EH (cell line): ENCODE measurements at regions not wholly inside any gene's neighbourhood (a gene's known extent, or its start where the extent isn't known, plus 50 kb on each side); places are given as distances from the start of the nearest gene placed in this dataset.

Experiments
- DNase-seq: peaks from one replicate; pipeline ENCODE4 v3.0.0-alpha.2; 2015; ENCODE audit warnings: low read depth

DNA sequence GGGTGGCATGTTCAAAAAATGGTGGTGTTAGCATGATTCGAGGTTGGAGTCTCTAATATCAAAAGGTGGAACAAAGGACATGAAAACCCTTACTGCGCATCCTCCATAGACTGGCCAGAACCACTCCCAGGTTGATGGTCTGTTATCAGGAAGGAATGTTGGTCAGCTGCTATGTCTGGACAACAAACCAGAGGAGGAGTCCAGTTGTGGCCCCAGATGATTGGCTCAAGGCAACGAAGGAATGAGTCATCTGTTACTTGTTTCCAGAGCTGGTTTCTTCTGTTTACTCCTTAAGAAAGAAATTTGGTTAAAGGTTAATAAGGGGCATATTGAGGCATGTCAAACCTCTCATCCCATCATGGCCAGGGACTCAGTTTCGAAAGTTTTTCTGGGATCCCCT, 56.8 kb upstream of the GRIA4 start:
- peak; percentile 3 for DNase-seq

DNA sequence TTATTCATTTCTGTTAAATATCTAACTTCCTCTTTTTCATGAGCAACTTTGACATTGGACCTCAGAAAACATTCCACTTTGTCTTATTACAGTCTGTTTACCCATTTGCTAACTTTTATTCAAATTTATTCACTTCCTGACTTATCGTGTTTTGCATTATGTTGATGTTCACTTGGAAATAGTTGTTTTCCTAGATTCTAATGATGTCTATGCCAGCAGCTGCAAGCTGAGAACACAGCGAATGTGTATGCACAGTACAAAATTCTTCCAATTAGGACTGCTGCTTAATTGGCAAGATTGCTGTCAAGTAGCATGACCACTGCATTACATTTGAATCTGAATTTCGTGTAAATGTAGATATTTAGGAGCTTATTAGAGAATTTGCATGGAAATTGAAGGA, 61.5 kb upstream of the GRIA4 start:
- DNase-seq: no peak

DNA sequence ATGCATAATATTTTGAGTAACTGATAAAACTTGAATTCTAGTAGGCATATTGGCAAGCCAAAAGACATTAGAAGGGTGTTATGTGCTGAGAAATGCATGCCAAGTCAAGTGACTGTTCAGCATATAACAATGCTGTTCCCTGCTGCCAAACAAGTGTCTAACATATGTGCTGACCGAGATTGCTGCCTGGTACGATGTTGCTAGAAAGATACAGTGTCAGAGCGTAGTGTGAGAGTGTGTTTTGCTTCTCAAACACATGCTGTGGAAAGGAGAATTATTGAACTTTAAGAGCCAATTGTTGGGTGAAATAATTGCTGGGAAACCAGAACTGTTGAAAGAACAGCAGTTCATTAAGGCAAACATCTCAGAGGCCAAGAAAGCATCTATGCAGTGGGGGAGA, 71.3 kb upstream of the GRIA4 start:
- DNase-seq: no peak

DNA sequence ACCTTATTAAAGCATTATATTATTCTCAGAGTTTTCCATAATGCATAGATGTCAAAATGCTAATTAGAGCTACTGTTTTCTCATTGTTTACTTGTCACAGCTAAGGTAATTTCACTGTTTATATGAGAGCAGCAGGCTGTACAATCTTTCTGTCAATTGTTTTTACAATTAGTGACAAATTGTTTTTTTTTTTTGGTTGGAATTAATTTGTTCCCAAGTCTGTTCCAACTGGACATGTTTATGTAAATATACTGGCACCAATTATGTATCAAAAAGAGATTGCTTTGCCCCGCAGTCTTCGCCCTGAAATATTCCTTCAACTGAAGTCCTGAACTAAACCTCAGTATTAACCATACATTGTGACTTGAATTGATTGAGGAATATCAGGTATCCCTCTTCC, 72.3 kb upstream of the GRIA4 start:
- DNase-seq: no peak

DNA sequence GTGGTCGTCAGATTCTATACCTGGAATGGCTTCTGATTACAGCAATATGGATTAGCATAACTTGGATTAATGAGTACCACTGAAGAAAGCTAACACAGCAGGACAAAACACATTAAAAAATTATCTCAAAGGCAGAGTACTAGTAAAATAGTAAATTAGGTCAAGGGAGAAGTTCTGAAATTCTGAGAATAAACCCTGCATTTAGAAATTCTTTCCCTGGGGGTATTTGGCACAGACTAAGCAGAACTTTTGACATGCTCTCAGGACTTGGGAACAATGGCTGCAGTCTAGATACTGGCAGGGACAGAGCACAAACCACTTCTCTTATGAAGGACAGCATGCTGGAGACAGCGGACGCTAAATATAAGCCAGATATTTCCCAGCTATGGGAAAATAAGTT, 85.6 kb upstream of the GRIA4 start:
- DNase-seq: no peak

DNA sequence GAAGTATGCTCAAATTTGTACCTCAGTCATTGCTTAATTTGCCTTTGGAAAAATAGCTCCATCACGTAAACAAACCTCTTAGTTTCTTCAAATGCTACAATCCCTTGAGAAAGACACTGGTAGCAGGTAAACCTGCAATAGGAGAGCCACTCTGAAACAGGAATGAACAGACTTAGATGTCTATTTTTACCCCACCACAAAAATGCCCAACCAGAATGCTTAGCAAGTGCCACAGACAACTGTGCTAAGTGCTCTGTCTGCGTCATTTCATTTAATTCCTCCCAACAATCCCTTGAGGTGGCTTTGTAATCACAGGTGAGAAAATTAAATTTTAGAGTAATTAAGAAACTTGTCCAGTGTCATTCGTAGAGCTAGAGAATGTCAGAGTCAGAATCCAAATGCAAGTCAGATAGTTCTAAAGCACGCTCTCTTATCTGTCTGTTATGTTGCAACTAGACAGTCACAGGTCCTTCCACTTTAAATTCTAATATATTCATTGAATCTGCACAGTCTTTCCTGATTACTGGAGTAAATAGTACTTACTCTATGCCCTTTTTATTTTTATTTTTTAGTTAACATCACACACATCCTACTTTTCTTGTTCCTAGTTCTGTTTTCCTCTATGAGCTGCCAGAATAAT, 89.0 kb upstream of the GRIA4 start:
- no peak for DNase-seq

DNA sequence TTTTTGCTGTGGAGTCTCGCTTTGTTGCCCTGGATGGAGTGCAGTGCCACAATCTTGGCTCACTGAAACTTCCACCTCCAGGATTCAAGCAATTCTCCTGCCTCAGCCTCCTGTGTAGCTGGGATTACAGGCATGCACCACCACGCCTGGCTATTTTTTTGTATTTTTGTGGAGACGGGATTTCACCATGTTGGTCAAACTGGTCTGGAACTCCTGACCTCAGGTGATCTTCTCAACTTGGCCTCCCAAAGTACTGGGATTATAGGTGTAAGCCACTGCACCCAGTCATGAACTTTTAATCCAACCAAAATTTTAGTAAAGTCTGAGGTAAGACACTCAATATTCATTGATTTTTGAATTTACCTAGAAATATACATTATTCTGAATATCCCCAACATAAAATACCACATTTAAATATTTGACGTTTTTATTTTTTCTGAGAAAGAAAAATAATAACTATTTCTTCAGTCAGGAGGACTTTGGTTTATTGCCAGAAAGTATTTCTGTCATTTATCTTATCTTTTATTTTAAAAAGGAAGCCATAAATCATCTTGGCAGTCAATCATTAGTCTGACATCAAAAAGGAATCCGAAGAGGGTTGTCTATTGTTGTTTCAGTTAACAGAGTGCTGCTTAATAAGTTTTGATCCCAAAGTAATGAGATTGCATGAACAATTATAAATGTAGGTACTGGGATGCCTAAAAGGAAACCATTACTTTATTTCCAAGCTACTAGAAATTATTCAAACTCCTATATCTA, 102.2 kb upstream of the GRIA4 start:
- DNase-seq: no peak

DNA sequence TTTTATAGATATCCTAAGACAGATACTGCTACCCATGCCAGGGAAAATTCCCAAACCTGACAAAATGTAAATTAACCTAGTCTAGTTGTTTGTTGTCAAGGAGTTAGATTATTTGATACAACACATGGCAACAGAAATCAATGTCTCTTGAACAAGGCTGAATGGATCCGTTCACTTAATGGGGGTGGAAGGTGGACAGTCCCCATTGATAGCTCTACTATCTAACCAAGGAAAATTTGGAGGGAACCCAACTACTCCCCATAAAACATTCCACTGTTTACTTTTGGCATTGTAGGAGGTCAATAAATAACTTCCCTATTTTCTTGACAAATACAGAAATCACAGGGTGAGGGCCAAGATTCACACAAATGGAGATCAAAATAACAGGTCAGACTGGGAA, 117.9 kb upstream of the GRIA4 start:
- DNase-seq: no peak

DNA sequence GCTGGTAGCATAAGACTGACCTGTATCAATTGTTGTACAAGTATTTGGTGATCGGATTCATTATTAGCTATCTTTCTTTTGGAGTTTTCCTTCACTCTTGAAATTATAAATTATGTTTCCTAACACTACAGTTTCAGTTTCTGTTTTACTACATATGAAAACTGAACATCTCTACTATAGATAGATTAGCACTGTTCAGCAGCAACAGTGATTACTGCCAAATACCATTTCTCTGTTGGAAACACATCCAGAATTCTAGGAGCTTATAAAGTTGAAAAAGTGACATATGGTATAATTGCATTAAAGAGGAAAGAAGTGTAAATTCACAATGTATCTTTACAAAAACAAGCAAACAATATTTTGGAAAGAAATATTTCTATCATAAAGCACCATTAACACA, 118.5 kb upstream of the GRIA4 start:
- no peak for DNase-seq

DNA sequence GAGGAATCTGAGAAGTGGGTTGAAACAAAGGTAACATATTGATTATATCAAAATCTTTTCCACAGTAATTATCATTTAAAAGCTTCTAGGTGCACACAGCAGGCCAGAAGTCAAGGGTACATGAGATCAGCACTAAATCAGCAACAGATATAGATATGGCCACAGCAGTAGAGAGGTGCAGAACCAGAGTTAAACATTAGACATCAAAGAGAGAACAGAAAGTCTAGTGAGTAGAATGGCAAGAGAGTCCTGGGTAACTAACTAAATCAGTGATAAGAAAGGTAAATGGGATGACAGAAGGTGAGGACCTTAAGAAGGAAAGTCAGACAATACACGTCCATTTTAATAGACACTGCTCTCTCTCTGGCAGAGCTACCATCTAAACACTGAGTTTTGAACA, 119.5 kb upstream of the GRIA4 start:
- no peak for DNase-seq

DNA sequence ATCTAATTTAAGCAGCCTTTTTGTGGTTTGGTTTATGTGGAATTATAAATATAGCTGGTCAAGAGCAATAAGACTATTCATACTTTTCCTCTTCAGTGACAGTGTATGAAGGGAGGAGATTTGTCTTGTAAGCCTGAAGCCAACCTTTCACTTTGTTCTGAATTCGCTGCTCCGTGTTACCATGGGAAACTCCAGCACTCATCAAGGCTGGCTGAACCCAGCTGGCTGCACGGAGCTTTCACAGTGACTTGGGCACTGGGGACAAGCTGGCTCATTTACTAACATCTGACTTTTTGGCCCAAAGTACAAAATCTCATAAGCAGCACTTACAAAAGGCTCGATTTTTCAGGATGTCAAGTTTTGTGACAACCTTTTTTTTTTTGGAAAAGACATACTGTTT, 120.4 kb upstream of the GRIA4 start:
- DNase-seq: peak; percentile 3

DNA sequence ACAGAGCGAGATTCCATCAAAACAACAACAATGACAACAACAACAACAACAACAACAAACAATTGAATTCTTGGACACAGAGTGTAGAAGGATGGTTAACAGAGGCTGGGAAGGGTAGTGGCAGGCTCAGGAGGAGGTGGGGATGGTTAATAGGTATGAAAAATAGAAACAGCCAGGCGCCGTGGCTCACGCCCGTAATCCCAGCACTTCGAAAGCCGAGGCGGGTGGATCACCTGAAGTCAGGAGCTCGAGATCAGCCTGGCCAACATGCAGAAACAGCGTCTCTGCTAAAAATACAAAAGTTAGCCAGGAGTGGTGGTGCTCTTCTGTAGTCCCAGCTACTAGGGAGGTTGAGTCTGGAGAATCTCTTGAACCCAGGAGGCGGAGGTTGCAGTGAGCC, 122.9 kb upstream of the GRIA4 start:
- DNase-seq: no peak

DNA sequence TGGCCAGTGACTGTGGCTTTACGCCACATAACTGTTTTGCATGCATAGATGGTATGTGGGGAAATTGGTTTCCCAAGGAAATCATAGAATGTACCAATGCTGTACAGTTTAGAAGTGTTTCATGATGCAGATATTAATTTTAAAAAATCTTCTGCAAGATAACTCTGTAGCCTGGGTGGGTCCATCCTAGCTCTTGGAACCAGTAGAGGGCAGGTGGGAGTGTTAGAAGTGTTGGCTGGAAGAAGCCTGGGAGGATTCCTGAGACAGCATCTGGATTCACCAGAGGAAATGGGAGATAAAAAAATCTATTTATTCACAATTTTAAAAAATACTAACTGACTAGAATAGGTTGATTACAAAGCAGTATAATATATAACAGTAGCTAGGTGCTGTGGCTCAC, 139.9 kb upstream of the GRIA4 start:
- no peak for DNase-seq

DNA sequence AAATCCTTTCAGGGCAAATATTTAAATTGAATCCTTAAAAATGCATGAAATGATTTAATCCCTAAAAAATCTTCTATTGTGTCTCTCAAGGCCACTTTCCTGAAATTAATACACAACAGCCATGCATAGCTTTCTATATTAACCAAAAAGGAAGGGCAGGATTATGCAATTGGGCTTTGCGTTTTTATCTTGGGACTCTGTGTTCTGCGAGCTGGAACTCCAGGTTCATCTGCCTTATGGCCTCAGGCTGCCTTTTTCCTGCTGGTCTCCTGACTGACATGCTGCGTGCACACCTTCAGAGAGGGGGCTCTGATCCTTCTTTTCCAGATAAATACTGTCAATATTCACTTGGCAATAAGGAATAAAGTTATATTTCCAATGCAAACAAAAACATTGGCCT, 141.7 kb upstream of the GRIA4 start:
- DNase-seq: no peak

DNA sequence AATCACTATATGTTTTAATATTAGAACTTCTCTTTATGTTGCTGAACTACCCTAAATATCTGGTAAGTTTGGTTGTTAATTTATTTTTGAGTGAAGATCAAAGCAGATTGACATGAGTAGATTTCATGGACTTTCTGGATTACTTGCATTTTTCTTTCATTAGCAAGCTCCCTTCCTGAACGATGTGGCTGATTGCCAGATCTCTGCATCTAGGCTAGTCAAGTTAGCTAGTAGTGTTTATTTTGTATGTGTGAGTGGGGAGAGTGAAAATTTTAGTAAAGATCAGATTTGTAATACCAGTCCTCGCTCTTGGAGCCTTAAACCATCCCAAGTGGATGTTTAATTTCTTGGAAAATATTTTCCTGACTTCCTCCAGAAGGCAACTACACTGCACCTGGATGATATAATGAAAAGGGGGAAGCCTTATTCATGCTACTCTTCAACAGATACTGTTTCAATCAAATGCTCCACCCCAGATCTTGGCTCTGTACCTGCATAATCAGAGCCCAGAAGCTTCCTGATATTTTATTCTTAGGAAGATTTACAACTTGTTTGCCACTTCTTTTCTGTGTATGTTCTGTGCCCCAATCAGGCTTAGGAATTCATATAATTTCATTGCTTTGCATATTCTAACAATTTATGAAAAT, 143.2 kb upstream of the GRIA4 start:
- DNase-seq: peak; percentile 61

DNA sequence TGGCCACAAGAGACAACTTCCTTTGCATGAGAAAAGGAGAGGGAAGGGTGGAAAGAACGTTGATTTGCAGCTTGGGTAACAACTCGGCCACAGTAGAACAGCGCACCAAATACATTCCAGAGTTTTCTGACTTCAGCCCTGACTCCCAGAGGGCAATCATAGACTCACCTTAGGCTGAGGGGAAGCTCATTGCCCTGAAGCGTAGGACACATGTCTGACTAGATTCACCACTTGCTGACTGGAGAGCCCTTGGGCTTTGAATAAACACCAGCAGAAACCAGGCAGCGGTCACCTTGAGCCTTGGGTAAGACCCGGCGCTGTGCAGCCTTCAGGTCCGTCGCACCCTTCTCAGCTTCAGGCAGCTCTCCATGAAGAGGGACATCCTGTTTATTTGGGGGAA, 151.8 kb upstream of the GRIA4 start:
- no peak for DNase-seq

DNA sequence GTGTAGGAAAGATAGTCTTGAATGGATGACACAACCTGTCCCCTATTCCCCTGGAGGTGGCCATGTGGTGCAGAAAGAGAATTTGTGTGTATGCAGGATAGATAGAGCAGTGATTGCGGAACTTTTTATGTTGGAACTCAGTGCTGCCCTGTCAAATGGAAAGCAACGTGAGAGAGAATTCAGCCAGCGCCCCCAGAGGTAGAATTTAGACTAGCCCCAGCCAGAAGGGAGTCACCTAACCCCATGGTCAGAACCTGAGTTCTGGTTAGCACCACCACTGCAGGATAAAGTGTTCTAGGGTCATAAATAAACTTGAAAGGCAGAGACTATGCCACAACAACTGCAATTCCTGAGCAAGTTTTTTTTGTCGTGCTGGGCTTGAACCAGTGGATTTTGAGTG, 152.9 kb upstream of the GRIA4 start:
- peak; percentile 4 for DNase-seq

DNA sequence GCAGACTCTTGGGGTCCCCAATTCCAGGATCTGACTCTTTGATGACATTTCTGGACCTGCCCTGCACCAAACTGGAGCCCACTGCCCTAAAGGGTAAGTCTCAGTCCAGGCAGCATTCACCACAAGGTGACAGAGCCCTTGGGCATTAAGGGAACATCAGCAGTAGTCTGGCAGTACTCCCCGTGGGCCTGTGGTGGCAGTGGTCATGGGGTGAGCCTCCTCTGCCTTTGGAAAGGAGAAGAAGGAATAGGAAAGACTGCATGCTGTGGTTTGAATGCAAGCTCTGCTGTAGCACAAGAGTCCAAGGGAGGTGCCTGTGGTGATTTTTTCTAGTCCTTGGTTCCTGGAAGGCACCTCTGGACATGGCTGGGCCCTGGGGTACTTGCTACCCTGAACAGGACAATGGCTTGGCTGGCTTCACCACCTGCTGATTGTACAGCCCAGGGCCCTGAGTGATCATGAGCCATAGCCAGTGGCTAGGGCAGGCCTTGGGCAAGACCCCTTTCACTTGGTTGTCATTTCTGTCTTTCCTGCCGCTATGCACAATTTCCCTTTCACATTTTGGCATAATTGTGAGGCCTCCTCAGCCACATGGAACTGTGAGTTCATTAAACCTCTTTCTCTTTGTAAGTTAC, 160.7 kb upstream of the GRIA4 start:
- no peak for DNase-seq

DNA sequence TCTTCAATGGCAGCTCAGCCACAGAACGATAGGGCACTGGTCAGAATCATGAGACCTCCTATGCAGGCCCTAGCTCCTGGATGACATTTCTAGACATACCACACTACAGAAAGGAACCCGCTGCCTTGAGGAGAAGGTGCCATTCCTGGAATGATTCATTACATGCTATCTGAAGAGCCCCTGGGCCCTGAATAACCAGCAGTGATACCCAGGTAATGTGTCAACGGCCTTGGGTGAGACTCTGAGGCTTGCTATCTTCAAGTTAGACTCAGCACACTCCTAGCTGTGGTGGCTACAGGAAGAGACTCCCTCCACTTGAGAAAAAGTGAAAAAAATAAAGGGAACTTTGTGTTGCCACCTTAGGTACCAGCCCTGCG, 161.2 kb upstream of the GRIA4 start:
- DNase-seq: no peak

DNA sequence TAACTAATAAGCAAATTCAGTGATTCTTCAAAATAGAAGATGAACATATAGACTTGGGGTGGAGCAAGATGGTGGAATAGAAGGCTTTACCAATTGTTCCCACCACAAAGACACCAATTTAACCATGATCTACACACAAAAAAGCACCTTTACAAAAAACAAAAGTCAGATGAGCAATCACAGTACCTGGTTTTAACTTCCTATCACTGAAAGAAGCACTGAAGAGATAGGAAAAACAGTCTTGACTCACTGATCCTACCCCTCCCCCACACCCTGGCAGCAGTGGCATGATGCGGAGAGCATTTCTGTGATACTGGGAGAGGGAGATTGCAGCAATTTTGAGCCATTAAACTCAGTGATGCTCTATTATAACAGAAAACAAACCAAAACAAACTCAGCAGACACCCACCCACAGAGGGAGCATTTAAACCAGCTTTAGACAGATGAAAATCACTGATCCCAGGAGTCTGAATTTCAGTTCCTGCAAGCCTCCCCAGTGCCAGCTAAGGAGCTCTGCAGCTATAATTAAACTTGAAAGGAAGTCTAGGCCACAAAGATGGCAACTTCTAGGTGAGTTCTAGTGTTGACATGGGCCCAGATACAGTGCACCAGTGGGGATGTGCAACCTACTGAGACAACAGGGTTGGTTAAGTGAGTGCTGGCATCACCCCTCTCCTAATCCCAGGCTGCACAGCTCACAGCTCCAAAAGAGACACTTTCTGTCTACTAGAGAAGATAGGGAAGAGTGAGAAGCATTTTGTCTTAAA, 161.8 kb upstream of the GRIA4 start:
- no peak for DNase-seq

DNA sequence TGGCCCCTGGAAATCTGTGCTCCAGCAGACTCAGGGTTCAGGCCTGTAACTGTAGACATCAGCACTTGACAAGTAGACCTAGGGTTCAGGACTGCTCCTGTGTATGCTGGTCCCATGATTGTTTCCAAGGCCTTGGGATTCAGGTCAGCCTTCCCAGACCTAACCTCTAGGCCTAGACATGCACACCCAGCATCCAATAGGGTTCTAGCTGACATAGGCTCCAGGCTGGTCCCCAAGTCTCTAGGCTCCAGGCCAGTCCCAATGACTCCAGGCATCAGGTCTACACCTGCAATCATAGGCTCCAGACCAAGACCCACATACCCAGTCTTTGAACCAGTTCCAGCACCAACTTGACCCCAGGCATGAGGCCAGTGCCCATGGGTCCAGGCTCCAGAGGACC, 166.2 kb upstream of the GRIA4 start:
- no peak for DNase-seq

DNA sequence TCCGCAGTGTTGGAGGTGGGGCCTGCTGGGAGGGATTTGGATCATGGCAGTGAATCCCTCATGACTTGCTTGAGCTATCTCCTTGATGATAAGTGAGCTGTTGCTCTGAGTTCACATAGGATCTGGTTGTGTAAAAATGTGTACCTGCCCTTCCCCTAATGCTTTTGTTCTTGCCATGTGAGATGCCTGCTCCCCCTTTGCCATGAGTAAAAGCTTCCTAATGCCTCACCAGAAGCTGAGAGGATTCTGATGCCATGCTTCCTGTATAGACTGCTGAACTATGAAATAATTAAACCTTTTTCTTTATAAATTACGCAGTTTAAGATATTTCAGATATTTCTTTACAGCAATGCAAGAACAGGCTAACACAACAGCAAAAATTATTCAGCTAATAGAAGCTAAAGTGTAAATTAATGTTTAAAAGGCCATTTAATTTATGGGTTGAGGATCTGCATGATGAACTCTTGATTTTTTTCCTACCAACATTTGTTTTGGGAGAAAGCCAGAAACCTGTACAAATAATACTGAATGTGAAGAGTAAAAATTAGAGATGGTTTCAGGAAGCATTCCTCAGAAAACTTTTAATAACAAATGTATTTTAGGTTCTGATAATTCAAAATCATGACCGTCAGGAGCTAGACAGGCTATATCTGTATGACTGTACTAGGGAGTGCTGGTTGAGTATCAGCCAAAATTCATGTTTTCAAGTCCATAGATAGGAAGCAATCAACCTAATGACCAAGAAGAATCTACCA, 177.5 kb upstream of the GRIA4 start:
- no peak for DNase-seq
